ENCODE measurements at regions not wholly inside any gene's neighbourhood (a gene's known extent, or its start where the extent isn't known, plus 50 kb on each side); places are given as distances from the start of the nearest gene placed in this dataset.

DNA sequence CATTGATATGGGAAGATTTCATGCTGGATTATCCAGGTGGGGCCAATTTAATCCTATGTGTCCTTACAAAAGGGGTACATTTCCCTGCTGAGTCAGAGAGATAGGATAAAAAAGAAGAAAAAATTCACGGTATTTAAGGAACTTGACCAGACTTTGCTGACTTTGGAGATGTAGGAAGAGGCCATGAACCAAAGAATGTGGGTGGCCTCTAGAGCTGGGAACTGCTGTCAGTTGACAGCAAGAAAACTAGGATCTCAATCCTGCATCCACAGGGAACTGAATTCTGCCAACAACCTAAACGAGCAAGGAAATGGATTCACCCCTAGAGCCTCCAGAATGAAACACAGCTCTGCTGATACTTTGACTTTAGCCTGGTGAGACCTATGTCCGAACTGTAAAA is 148.1 kb upstream of the SLC24A5 start:
- Mint-ChIP-seq H3K36me3 (no peaks in the 10 kb centered on the region), H3K9me3 (no peaks in the 10 kb centered on the region), H3K27ac (no peak overlapping the region), H3K4me1 (peaks cover 16% of the 10 kb centered on the region), H3K4me3 (no peak overlapping the region), H3K27me3 (ENCODE audit: low read depth) (no peaks in the 10 kb centered on the region; the same call in 1 of the 2 replicates)
- DNase-seq (ENCODE audit: low spot score) (no peak), ATAC-seq (peak; percentile 61)
- ChIA-PET POLR2A (no interaction called here), CTCF (interaction anchor here (1.1 kb wide), 1 partner anchor 16 kb away, joined by 4 read pairs; no protein-coding TSS in a partner anchor)
- TF ChIP-seq, protein P1, sequence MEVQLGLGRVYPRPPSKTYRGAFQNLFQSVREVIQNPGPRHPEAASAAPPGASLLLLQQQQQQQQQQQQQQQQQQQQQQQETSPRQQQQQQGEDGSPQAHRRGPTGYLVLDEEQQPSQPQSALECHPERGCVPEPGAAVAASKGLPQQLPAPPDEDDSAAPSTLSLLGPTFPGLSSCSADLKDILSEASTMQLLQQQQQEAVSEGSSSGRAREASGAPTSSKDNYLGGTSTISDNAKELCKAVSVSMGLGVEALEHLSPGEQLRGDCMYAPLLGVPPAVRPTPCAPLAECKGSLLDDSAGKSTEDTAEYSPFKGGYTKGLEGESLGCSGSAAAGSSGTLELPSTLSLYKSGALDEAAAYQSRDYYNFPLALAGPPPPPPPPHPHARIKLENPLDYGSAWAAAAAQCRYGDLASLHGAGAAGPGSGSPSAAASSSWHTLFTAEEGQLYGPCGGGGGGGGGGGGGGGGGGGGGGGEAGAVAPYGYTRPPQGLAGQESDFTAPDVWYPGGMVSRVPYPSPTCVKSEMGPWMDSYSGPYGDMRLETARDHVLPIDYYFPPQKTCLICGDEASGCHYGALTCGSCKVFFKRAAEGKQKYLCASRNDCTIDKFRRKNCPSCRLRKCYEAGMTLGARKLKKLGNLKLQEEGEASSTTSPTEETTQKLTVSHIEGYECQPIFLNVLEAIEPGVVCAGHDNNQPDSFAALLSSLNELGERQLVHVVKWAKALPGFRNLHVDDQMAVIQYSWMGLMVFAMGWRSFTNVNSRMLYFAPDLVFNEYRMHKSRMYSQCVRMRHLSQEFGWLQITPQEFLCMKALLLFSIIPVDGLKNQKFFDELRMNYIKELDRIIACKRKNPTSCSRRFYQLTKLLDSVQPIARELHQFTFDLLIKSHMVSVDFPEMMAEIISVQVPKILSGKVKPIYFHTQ (CRISPR knock-in tag; IDR thresholded peaks at IDR 0.05), result no peak

DNA sequence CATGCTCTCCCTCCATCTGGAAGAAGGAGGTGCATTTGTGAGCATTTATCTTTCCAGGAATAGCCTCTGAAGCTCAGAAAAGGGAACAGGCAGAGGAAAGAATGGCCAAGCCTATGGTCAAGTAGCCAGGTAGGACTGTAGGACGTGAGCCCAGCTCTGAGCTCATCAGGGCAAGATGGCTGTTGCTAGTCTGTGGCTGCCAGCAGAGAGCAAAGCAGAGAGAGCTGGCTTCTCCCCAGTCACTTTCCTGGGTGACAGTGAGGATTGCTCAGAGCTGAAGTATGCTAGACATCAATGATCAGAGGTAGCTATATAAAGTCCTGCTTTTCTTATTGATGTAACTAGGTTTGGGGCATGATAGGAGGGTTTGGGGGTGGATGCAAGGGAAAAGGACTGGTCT is 146.1 kb upstream of the SLC24A5 start:
- no peak overlapping the region for H3K27ac Mint-ChIP-seq
- 0 out of 2 replicates have a peak, but pooled peaks cover 5% of the 10 kb centered on the region for H3K4me1 Mint-ChIP-seq
- ATAC-seq (no peak), DNase-seq (ENCODE audit: low spot score) (no peak)
- H3K27me3 Mint-ChIP-seq (ENCODE audit: low read depth), result no peaks in the 10 kb centered on the region
- H3K4me3 Mint-ChIP-seq, result no peak overlapping the region
- H3K9me3 Mint-ChIP-seq, result peaks cover 10% of the 10 kb centered on the region
- TF ChIP-seq KAT7 (CRISPR knock-in tag; IDR thresholded peaks at IDR 0.05; ENCODE audit: borderline replicate concordance), result no peak
- TF ChIP-seq, protein P2, sequence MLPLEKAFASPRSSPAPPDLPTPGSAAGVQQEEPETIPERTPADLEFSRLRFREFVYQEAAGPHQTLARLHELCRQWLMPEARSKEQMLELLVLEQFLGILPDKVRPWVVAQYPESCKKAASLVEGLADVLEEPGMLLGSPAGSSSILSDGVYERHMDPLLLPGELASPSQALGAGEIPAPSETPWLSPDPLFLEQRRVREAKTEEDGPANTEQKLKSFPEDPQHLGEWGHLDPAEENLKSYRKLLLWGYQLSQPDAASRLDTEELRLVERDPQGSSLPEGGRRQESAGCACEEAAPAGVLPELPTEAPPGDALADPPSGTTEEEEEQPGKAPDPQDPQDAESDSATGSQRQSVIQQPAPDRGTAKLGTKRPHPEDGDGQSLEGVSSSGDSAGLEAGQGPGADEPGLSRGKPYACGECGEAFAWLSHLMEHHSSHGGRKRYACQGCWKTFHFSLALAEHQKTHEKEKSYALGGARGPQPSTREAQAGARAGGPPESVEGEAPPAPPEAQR (CRISPR knock-in tag; IDR thresholded peaks at IDR 0.05), result no peak
- no peak for TF ChIP-seq HMGA2 (CRISPR knock-in tag; IDR thresholded peaks at IDR 0.05)
- TF ChIP-seq, protein P3, sequence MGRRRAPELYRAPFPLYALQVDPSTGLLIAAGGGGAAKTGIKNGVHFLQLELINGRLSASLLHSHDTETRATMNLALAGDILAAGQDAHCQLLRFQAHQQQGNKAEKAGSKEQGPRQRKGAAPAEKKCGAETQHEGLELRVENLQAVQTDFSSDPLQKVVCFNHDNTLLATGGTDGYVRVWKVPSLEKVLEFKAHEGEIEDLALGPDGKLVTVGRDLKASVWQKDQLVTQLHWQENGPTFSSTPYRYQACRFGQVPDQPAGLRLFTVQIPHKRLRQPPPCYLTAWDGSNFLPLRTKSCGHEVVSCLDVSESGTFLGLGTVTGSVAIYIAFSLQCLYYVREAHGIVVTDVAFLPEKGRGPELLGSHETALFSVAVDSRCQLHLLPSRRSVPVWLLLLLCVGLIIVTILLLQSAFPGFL (CRISPR knock-in tag; IDR thresholded peaks at IDR 0.05; ENCODE audit: borderline replicate concordance), result no peak
- no peak for TF ChIP-seq TP53 (CRISPR knock-in tag; IDR thresholded peaks at IDR 0.05)
- TF ChIP-seq, protein P4, sequence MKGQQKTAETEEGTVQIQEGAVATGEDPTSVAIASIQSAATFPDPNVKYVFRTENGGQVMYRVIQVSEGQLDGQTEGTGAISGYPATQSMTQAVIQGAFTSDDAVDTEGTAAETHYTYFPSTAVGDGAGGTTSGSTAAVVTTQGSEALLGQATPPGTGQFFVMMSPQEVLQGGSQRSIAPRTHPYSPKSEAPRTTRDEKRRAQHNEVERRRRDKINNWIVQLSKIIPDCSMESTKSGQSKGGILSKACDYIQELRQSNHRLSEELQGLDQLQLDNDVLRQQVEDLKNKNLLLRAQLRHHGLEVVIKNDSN (CRISPR knock-in tag; IDR thresholded peaks at IDR 0.05), result no peak
- no peak for TF ChIP-seq FOXJ3 (CRISPR knock-in tag; IDR thresholded peaks at IDR 0.05; ENCODE audit: borderline replicate concordance)
- TF ChIP-seq, protein P5, sequence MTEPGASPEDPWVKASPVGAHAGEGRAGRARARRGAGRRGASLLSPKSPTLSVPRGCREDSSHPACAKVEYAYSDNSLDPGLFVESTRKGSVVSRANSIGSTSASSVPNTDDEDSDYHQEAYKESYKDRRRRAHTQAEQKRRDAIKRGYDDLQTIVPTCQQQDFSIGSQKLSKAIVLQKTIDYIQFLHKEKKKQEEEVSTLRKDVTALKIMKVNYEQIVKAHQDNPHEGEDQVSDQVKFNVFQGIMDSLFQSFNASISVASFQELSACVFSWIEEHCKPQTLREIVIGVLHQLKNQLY (CRISPR knock-in tag; IDR thresholded peaks at IDR 0.05), result no peak
- TF ChIP-seq TCF7 (CRISPR knock-in tag; IDR thresholded peaks at IDR 0.05; ENCODE audit: low read depth), result no peak
- no peak for TF ChIP-seq MXD4 (CRISPR knock-in tag; IDR thresholded peaks at IDR 0.05; ENCODE audit: borderline replicate concordance)
- TF ChIP-seq ZNF219 (CRISPR knock-in tag; IDR thresholded peaks at IDR 0.05; ENCODE audit: borderline replicate concordance), result no peak
- TF ChIP-seq, protein P6, sequence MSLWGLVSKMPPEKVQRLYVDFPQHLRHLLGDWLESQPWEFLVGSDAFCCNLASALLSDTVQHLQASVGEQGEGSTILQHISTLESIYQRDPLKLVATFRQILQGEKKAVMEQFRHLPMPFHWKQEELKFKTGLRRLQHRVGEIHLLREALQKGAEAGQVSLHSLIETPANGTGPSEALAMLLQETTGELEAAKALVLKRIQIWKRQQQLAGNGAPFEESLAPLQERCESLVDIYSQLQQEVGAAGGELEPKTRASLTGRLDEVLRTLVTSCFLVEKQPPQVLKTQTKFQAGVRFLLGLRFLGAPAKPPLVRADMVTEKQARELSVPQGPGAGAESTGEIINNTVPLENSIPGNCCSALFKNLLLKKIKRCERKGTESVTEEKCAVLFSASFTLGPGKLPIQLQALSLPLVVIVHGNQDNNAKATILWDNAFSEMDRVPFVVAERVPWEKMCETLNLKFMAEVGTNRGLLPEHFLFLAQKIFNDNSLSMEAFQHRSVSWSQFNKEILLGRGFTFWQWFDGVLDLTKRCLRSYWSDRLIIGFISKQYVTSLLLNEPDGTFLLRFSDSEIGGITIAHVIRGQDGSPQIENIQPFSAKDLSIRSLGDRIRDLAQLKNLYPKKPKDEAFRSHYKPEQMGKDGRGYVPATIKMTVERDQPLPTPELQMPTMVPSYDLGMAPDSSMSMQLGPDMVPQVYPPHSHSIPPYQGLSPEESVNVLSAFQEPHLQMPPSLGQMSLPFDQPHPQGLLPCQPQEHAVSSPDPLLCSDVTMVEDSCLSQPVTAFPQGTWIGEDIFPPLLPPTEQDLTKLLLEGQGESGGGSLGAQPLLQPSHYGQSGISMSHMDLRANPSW (CRISPR knock-in tag; conservative IDR thresholded peaks at IDR 0.05; ENCODE audit: low read depth), result no peak
- TF ChIP-seq, protein P7, sequence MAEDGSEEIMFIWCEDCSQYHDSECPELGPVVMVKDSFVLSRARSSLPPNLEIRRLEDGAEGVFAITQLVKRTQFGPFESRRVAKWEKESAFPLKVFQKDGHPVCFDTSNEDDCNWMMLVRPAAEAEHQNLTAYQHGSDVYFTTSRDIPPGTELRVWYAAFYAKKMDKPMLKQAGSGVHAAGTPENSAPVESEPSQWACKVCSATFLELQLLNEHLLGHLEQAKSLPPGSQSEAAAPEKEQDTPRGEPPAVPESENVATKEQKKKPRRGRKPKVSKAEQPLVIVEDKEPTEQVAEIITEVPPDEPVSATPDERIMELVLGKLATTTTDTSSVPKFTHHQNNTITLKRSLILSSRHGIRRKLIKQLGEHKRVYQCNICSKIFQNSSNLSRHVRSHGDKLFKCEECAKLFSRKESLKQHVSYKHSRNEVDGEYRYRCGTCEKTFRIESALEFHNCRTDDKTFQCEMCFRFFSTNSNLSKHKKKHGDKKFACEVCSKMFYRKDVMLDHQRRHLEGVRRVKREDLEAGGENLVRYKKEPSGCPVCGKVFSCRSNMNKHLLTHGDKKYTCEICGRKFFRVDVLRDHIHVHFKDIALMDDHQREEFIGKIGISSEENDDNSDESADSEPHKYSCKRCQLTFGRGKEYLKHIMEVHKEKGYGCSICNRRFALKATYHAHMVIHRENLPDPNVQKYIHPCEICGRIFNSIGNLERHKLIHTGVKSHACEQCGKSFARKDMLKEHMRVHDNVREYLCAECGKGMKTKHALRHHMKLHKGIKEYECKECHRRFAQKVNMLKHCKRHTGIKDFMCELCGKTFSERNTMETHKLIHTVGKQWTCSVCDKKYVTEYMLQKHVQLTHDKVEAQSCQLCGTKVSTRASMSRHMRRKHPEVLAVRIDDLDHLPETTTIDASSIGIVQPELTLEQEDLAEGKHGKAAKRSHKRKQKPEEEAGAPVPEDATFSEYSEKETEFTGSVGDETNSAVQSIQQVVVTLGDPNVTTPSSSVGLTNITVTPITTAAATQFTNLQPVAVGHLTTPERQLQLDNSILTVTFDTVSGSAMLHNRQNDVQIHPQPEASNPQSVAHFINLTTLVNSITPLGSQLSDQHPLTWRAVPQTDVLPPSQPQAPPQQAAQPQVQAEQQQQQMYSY (CRISPR knock-in tag; IDR thresholded peaks at IDR 0.05), result no peak
- no peak for TF ChIP-seq RORB (CRISPR knock-in tag; IDR thresholded peaks at IDR 0.05)
- no peak for TF ChIP-seq IRF2 (CRISPR knock-in tag; IDR thresholded peaks at IDR 0.05; ENCODE audit: borderline replicate concordance, low read depth)
- POLR2A ChIA-PET, result no interaction called here
- no peaks in the 10 kb centered on the region for H3K36me3 Mint-ChIP-seq
- CTCF ChIA-PET, result interaction anchor here (0.7 to 0.8 kb wide), 2 partner anchors 14 to 62 kb away, joined by 4 to 5 read pairs; no protein-coding TSS in a partner anchor
